ENCODE measurements at regions not wholly inside any gene's neighbourhood (a gene's known extent, or its start where the extent isn't known, plus 50 kb on each side); places are given as distances from the start of the nearest gene placed in this dataset.
A peak's percentile ranks its signal among the peaks of the same experiment; 100 is the strongest.

DNA sequence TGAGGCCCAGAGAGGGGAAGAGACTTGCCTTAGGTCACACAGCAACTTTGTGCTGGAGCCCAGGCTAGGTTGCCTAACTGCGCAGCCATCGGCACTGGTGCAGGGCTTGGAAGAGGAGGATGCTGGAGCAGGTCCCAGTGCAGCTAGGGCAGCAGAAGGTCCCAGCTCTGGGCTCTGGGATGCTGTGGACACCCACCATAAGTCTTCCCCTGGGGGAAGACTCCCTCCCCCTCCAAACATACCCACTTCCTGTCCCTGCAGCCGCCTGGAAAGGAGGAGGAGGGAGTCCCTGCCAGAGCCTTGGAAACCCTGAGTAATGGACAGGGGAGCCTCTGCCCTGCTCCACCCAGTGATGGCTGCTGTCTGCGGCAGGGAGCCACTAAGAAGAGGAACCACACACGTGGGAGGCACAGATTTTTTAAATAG lies 93.6 kb downstream of the NCR2 start:
- DNase-seq (ENCODE audit: low spot score): peak; percentile 54

DNA sequence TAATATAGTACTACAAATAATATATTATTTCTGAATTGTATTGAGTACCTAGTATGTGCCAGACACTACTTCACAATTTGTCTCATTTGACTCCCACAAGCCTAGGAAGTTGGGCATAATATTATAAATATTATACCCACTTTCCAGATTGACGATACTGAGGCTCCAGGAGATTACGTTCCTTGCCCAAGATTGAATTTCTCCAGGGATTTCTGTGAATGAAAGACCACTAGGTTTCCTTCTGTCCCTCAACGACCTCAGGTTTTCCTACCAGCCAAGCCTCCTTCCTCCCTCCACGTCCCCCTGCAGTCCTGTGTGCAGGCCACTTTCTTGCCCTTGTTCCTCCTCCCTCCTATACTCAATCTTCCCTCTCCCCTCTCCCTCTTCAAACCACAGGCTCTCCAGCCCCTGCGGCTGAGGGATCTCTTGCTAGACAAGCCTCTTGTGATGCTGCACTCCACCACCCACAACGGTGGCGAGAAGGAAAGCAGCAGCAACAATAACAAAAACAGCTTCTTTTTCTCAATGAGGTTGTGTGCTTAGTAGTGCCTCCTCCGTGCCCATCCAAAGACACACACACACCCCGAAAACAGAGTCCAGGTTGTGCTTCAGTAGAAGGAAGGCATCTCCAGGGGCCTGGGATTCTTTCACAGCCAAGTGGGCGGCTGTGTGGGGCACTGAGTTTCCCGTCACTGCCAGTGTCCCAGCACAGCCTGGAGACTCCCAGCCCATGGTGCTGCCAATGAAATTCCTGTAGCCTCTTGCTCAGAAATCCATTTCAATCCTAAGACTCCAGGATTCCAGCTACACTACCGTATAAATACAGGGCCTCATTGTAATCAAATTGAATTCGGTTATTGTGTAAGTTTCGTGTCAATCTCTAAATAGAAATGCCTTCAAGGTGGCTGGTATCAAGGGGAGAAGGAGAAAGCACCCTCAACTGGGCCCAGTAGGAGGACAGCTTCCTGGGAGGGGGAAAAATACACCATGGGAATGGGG lies 94.4 kb downstream of the NCR2 start:
- DNase-seq (ENCODE audit: low spot score): no peak

DNA sequence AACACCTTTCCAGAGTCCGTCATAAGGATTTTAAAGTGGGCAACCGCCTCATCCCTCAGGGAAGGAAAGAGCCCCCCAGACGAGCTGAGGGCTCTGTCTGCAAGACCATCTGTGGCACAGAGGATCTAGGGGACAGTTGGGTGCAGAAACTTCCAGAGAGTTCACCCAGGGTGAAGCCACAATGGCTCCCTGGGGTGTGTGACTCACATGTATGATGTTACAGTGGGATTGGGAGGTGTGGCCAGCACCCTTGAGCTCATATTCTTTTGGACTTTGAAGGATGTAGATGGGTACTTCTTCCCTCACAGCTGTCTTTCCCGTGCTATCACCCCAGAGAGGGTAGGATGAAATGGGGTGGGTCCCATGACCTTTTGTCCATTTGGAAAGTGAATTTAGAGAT lies 95.5 kb downstream of the NCR2 start:
- DNase-seq (ENCODE audit: low spot score): no peak

DNA sequence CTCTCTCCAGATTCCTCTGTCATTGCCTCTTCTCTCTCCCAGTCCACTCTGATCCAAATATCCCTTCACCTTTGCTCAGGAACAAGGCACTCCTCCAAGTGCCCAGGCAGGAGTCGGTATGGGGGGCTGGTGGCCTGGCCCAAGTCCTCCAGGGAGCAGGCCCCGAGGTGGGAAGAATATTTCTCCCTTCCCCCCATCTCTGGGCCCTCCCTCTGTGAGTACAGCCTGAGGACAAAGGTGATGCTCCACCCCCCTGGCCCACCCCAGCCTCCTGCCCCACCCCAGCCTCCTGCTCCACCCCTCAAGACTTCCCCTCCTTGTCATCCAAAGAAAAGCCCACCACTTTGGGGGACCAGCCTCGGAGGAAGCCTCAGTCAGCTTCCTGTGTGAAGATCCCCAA lies 96.9 kb downstream of the NCR2 start:
- no peak for DNase-seq (ENCODE audit: low spot score)

DNA sequence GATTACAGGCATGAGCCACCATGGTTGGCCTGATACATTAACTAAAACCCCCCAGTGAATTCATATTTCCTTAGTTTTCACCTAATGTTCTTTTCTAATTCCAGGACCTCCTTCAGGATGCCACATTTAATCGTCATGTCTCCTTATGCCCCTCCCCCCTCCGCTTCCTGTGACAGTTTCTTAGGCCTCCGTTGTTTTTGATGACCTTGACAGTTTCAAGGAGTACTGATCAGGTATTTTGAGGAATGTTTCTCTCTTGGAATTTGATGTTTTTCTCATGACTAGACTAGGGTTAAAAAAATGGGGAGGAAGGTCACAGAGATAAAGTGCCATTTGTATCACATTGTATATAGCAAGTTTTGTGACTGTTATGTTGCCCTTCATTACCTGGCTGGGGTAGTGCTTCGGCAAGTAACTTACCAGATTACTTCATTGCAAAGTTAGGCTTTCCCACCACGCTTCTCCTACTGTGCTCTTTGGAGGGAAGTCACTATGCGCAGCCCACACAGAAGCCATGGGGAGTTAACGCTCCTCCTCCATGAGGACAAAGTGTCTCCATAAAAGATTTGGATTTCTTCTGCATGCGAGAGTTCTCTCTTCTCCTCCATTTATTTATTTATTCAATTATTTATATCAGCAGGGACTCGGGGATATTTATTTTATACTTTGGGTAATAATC lies 99.5 kb downstream of the NCR2 start:
- no peak for DNase-seq (ENCODE audit: low spot score)

DNA sequence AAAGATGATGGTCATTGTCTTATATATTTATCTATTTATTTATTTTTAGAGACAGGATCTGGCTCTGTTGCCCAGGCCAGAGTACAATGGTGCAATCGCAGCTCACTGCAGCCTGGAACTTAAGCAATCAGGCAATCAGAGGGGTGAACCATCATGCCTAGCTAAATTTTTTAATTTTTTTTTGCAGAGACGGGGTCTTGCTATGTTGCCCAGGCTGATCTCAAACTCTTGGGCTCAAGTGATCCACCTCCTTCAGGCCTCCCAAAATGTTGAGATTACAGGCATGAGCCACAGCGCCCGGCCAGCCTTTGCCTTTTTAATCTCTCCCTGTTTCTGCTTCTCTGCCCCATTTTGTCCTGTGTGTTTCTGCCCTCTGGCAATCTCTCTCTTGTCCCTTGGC lies 102.2 kb downstream of the NCR2 start:
- no peak for DNase-seq (ENCODE audit: low spot score)

DNA sequence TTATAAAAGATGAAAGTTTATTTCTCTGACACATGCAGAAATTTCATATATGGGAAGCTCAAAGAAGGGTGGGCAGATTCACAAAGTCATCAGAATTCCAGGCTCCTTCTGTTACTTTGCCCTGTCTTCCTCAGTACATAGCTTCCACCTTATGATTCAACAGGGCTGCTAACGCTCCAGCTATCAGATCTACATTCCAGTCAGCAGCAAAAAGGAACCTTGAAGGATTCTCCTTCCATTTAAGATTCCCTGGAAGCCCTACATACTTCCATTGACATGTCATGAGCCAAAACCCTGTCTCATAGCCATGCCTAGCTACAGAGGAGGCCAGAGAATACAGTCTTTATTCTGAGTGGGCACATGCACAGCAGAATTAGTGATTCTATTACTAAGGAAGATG lies 103.3 kb downstream of the NCR2 start:
- no peak for DNase-seq (ENCODE audit: low spot score)

DNA sequence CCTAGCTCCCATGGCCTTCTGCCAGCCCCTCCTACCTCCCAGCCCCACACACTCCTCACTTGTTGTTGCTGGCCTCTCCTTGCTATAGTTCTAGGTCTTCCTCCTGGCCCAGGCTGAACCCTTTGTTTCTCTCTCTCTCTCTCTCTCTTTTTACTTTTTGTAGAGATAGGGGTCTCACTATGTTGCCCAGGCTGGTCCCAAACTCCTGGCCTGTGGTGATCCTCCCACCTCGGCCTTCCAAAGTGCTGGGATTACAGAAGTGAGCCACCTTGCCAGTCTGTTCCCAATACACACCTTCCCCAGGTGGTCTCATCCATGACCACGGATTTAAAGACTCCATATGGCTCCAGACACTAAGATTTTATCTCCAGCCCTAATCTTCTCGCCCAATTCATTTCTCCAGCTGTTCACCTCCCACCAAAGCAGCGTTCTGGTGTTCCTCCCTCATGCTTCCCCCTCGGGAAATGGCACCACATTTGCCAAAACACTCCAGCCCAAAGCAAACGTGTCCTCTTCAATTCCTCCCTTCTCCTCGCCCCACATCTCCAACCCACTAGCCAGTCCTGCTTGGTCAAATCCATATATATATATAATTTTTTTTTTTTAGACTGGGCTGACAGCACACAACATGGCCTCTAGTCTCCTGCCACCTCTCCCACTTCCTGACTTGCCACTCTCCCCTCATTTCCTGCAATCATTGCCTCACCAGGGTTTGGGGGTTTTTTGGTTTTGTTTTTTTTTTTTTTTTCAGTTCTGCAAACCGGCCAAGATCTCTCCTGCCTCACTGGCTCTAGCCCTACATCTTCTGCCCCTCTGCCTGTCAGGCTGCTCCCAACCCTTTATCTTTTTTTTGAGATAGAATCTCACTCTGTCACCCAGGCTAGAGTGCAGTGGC lies 104.4 kb downstream of the NCR2 start:
- DNase-seq (ENCODE audit: low spot score): no peak

DNA sequence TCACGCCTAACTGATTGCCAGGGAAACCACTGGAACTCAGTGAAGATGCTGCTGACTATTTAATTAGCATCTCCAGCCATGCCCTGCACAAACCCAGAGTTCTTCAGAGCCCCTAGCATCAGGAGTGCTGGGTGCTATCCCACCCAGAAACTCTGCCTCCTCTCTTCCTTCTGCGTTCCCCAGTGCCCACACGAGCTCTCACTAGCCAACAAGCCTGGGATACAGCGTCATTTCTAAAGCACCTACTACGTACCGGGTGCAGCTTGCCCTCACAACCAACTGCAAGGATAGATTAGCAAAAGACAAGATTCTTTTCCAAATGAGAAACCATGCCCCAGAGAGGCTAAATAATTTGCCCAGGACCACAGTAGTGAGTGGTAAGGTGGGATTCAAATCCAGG lies 105.2 kb upstream of the FOXP4 start:
- DNase-seq (ENCODE audit: low spot score): no peak

DNA sequence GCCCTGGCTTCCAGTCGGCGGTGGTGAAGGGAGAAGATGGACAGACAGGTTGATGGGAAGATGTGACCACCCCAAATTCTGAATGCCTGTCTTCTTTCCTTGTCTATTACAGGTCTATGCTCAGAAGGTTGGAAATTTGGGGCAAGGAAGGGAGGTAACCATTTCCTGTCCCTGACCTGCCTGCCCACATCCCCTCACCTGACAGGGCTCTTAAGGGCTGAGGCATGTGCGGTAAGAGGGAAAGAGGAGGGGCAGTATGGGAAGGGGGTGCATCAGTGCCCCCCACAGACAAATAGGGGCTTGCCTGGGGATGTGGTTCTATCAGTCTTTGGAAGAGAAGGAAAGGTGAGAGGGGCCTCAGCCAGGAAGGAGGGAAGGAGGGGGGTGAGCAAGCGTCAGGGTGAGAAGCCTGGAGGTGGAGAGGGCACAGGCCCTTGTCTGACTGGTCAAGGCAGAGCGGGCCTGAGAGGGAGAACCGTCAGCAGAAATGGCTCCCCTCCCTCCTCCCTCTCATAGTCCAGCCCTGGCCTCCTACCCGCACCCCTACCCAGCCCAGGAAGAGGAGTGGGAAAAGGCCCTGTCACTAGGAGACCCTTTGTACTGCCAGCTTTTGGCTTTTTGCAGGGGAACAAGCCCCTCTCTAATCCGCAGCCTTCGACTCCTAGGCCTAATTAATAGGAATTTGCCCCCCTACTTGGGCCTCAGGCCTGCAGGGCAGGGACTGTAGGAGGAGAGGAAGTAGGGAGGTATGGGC lies 104.4 kb upstream of the FOXP4 start:
- DNase-seq (ENCODE audit: low spot score): no peak

DNA sequence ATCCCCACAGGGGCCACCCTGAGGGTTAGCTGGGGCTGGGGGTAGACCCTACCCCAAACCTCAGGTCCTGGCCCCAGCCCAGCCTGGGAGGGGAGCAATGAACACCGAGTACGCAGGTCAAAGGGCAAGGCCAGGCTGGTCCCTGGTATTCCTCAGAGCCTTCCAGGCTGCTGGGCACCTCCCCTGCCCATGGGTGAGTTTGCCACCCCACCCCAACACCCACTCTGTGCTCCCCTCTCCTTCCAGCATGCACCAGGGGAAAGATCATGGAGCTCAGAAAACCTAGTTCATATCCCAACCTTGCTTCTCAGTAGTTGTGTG lies 103.9 kb upstream of the FOXP4 start:
- DNase-seq (ENCODE audit: low spot score): no peak

DNA sequence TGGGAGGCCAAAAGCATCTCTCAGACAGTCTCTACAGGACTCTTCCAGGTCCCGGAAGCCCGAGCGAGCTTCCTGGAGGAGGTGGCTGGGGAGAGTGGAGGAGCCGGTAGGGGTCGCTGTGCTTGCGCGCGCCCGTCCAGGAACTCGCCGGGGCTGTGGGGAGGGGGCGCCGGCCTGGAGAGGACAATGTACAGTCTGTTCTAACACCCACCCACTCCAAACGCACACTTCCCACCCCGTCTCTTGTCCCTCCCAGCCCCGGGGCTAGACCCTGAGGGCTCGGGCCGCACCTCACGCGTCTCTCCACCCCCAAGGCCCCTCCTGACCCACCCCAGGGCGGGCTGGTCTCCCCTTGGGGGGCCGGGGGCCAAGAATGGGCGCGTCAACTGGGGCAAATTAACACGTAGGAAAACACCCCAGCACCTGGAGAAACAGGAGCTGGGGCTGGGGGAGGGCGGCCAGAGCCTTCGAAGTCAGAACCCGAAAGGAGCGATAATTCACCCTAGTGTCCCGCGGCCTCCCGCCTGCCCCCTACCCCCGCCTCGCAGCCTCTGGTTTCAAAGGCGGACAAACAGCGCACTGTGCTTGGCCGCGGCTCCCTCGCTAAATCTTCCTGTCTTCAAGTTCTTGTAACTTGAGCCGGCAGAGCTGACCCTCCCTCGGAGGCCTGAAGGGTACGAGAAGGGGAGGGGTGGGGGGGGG lies 103.2 kb upstream of the FOXP4 start:
- DNase-seq (ENCODE audit: low spot score): no peak

DNA sequence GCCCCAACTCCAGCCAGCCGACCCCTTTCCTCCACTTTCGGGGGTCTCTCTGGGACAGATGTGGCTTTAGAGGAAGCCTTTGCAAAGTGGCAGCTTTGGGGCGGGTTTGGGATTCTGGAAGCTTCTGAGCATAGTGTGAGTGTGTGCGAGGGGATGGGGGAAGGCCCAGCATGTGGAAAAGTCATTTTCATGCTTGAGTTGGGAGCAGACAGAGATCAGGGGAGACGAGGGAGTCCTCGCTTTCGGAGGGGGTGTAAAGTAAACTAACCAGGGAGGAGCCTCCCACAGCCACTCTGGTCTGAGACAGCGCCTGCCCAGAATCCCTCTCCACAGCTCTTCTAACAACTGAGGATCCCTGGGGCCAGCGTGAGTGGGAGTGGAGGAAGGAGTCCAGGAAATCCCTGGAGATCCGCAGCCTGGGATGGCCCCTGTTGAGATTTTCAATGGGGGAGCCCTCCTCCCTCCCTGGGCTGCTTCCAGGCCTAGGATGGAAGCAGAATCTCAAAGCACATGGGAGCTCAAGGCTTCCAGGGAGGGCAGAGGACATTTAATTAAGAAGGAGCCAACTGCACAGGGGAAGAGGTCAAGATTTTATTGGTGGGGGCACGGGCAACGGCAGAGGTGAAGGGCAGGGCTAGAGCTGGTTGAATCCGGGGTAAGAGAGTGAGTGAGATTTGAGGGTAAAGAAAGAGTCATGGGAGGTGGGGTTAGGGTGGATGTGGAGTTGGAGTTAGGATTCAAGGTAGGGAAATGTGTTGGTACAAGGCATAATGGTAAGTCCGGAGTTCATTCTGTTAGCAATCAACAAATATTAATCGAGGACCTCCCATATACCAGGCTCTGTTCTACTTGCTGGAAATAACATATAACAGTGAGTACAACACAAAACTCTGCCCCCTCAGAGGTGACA lies 102.3 kb upstream of the FOXP4 start:
- no peak for DNase-seq (ENCODE audit: low spot score)

DNA sequence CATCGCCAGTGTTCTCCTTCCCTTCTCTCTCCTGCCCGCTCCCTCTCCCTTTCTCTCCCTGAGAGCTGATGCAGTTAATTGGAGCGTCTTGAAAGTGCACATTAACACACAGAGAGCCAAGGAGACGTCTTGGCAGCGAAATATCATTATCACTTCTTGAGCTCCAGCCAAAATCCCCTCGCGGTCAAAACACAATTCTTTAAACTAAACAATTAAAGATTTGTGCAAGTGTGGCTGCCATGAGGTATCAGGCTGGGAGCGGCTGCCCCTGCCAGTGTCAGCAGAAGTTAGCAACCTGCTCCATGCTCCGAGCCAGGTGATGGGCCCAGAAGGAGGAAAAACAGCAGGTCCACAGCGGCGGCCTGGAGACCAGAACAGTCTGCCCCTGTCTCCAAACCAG lies 100.9 kb upstream of the FOXP4 start:
- no peak for DNase-seq (ENCODE audit: low spot score)

DNA sequence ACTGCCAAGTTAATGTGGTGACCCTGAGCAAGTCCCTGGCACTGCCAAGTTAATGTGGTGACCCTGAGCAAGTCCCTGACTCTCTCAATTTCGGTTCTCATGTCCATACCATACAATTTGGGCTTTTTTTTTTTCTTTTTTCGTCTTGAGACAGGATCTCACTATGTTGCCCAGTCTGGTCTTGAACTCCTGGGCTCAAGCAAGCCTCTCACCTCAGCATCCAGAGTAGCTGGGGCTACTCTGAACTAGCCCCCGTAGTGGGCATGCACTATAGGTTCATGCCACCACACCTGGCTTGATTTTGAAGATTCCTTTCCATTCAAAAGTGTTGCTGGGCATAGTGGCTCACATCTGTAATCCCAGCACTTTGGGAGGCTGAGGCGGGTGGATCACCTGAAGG lies 100.0 kb upstream of the FOXP4 start:
- no peak for DNase-seq (ENCODE audit: low spot score)

DNA sequence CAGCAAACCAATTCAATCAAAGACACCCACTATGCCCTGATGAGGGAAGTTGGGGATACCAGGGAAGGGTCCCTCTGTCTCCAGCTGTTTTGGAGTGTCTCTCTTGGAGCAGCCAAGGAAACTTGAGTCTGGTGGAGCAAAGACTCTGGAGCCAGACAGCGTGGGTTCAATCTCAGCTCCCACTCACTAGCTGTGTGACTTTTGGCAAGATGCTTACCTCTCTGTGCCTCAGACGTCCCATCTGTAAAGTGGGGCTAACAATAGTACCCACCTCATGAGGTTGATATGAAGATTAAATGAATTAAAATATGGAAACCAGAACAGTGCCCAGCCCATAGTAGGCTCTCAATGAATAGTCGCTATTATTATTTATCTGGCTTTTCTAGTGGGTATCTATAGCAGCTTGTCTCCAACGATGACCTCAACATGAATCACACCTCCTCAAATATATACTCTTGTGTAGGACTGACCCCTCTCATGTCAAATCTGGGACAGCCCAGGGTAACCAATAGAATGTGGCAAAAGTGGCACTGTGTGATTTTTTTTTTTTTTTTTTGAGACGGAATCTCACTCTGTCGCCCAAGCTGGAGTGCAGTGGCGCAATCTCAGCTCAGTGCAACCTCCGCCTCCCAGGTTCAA lies 99.2 kb upstream of the FOXP4 start:
- DNase-seq (ENCODE audit: low spot score): no peak

DNA sequence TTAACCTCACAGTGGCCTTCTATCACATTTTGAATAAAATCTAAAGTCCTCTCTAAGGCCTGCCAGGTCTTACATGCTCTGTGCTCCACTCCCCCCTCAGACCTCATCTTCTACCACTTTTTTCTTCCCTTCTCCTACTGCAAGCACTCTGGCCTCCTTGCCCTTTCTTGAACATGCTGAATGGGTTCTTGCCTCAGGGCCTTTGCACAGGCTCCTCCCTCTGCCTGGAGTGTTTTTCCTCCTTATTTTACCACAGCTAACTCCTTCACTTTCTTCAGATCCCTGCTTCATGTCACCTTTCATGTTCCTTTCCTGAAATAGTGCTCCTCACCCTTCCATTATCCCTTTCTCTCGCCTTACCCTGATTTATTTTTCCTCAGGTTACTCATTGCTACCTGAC lies 97.9 kb upstream of the FOXP4 start:
- no peak for DNase-seq (ENCODE audit: low spot score)

DNA sequence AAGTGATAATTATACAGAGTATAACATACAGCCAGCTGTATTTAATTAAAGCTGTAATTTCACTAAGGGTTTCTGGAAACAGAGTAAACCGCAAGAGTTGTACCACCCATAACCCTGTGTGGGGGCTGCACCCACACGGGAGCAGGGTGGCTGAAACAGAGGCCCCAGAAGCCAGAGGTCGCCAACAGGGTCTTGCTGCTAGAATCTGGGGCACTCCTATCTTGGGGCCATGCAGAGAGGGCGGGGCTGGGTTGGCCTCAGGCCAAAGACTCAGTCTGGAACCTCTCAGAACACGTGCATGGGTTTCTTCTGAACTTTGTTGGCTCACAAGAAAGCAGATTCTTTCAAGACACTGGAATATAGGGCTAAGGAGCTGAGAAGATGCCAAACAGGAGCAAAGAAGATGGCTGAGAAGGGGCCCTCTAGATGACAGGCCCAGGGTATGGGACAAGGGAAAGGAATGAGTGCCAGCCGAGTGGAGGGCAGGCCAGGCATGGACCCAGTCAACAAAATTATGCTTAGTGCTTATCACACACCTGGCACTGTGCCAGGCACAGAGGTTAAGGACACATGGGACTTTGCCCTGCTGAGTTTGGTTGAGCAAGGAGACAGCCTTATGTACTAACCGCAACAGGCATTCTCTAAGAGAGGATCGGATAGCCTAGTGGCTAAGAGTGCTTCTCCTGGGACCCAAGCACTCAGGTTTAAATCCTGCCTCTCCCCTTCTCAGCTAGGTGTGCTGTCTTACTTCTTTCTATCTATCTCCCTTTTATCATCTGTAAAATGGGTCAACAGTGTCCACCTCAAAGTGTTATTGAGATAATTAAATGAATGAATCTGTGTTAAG lies 96.6 kb upstream of the FOXP4 start:
- DNase-seq (ENCODE audit: low spot score): peak; percentile 79
